Astrocyte (in vitro differentiated cells and primary cell): ENCODE measurements at regions not wholly inside any gene's neighbourhood (a gene's known extent, or its start where the extent isn't known, plus 50 kb on each side); places are given as distances from the start of the nearest gene placed in this dataset.
"Not testable (repeated sequence)": the region's sequence is repeated elsewhere in the genome, so short reads cannot be mapped to it uniquely, and the experiment has no call there.

Experiments used
- DNase-seq: peaks from one replicate; pipeline ENCODE4 v3.0.0-alpha.2; 2010; ENCODE audit warnings: low read depth
- FAIRE-seq: peaks from 2 replicates; lab custom pipeline; 2011; peaks lifted over from hg19 to GRCh38; lab: Jason Lieb, UNC
- H2AFZ ChIP-seq: 2 replicates; pipeline ENCODE4 v1.6.0; 2012; ENCODE audit warnings: low read depth, low read length, inconsistent platforms
- H3K27ac ChIP-seq: 2 replicates; pipeline ENCODE4 v1.5.1; 2011; ENCODE audit warnings: low read depth, low read length, inconsistent platforms
- H3K27me3 ChIP-seq: 2 replicates; pipeline ENCODE4 v1.6.0; 2011; ENCODE audit warnings: low read length, inconsistent platforms; ENCODE audit not compliant: insufficient read depth
- H3K36me3 ChIP-seq: 2 replicates; pipeline ENCODE4 v1.5.1; 2011; ENCODE audit warnings: low read length, inconsistent platforms; ENCODE audit not compliant: insufficient read depth
- H3K4me1 ChIP-seq: 2 replicates; pipeline ENCODE4 v1.5.1; 2011; ENCODE audit warnings: low read length, inconsistent platforms; ENCODE audit not compliant: insufficient read depth
- H3K4me2 ChIP-seq: 2 replicates; pipeline ENCODE4 v1.6.0; 2012; ENCODE audit warnings: low read length, inconsistent platforms
- H3K4me3 ChIP-seq: 2 replicates; pipeline ENCODE4 v1.5.1; 2011; ENCODE audit warnings: low read depth, mild to moderate bottlenecking, low read length, inconsistent platforms; ENCODE audit not compliant: insufficient read depth
- H3K79me2 ChIP-seq: 2 replicates; pipeline ENCODE4 v1.6.0; 2012; ENCODE audit warnings: mild to moderate bottlenecking, low read length, inconsistent platforms; ENCODE audit not compliant: insufficient read depth
- H3K9ac ChIP-seq: 2 replicates; pipeline ENCODE4 v1.6.0; 2012; ENCODE audit warnings: mild to moderate bottlenecking, low read length, inconsistent platforms
- H3K9me3 ChIP-seq: 2 replicates; pipeline ENCODE4 v1.5.1; 2012; ENCODE audit warnings: low read depth, mild to moderate bottlenecking, low read length, inconsistent platforms; ENCODE audit not compliant: insufficient read depth
- H4K20me1 ChIP-seq: 2 replicates; pipeline ENCODE4 v1.6.0; 2012; ENCODE audit warnings: low read length, inconsistent platforms; ENCODE audit not compliant: insufficient read depth
- H3K27ac Mint-ChIP-seq: one replicate; pipeline ENCODE4 v1.8.0; 2021; ENCODE audit warnings: mild to moderate bottlenecking, mixed read lengths; ENCODE audit not compliant: unreplicated experiment
- H3K27me3 Mint-ChIP-seq: one replicate; pipeline ENCODE4 v1.8.0; 2021; ENCODE audit warnings: low read depth, mixed read lengths; ENCODE audit not compliant: unreplicated experiment
- H3K36me3 Mint-ChIP-seq: one replicate; pipeline ENCODE4 v1.8.0; 2021; ENCODE audit warnings: low read depth, mixed read lengths; ENCODE audit not compliant: unreplicated experiment
- H3K4me1 Mint-ChIP-seq: one replicate; pipeline ENCODE4 v1.8.0; 2021; ENCODE audit warnings: low read depth, mixed read lengths; ENCODE audit not compliant: unreplicated experiment
- H3K4me3 Mint-ChIP-seq: one replicate; pipeline ENCODE4 v1.8.0; 2021; ENCODE audit warnings: mild to moderate bottlenecking, moderate library complexity, mixed read lengths; ENCODE audit not compliant: unreplicated experiment
- H3K9me3 Mint-ChIP-seq: one replicate; pipeline ENCODE4 v1.8.0; 2021; ENCODE audit warnings: mild to moderate bottlenecking, mixed read lengths; ENCODE audit not compliant: unreplicated experiment
- EZH2 ChIP-seq: IDR thresholded peaks from 2 replicates; pipeline ENCODE4 v1.6.1; 2012; ENCODE audit warnings: mild to moderate bottlenecking, low read length, inconsistent platforms; ENCODE audit not compliant: insufficient read depth
- TF ChIP-seq, protein P1 (sequence below): IDR thresholded peaks from 2 replicates; pipeline ENCODE4 v1.5.1; 2011; ENCODE audit warnings: low read depth, mild to moderate bottlenecking, inconsistent platforms, low read length, moderate library complexity; ENCODE audit not compliant: insufficient read depth

DNA sequence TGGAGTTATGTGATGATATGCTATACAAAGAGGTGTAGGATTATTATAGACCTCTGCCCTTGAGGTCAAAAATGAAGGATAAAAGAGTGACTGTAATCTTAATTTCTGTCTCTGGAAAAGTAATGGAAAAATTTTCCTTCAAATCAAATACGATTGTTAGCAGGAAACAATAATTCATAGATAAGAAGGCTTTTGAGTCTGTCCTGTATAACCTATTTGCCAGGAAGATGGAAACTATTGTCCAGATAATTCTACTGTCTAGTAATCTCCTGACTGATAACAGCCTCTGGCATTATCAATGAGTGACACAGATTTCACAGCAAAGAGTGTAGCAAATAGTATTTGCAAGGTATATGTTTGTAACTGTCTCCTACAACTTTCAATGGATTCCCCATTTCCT is 307.8 kb downstream of the MTX2 start:
- Histone ChIP-seq H3K9me3 (no peaks in the 10 kb centered on the region), H3K4me3 (no peak overlapping the region), H3K79me2 (no peaks in the 10 kb centered on the region), H3K27me3 (no peaks in the 10 kb centered on the region), H3K4me1 (no peaks in the 10 kb centered on the region), H3K36me3 (no peaks in the 10 kb centered on the region), H3K4me2 (no peak overlapping the region), H4K20me1 (no peaks in the 10 kb centered on the region), H2AFZ (no peak overlapping the region), H3K9ac (no peak overlapping the region), H3K27ac (no peak overlapping the region)
- TF ChIP-seq EZH2 = no peak
- TF ChIP-seq, protein P1, sequence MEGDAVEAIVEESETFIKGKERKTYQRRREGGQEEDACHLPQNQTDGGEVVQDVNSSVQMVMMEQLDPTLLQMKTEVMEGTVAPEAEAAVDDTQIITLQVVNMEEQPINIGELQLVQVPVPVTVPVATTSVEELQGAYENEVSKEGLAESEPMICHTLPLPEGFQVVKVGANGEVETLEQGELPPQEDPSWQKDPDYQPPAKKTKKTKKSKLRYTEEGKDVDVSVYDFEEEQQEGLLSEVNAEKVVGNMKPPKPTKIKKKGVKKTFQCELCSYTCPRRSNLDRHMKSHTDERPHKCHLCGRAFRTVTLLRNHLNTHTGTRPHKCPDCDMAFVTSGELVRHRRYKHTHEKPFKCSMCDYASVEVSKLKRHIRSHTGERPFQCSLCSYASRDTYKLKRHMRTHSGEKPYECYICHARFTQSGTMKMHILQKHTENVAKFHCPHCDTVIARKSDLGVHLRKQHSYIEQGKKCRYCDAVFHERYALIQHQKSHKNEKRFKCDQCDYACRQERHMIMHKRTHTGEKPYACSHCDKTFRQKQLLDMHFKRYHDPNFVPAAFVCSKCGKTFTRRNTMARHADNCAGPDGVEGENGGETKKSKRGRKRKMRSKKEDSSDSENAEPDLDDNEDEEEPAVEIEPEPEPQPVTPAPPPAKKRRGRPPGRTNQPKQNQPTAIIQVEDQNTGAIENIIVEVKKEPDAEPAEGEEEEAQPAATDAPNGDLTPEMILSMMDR = no peak
- H3K27me3 Mint-ChIP-seq = no peaks in the 10 kb centered on the region
- FAIRE-seq (no peak), DNase-seq (no peak)
- H3K4me3 Mint-ChIP-seq = no peak overlapping the region
- no peaks in the 10 kb centered on the region for H3K9me3 Mint-ChIP-seq
- H3K4me1 Mint-ChIP-seq = peaks cover 7% of the 10 kb centered on the region
- H3K27ac Mint-ChIP-seq = no peak overlapping the region
- no peaks in the 10 kb centered on the region for H3K36me3 Mint-ChIP-seq

DNA sequence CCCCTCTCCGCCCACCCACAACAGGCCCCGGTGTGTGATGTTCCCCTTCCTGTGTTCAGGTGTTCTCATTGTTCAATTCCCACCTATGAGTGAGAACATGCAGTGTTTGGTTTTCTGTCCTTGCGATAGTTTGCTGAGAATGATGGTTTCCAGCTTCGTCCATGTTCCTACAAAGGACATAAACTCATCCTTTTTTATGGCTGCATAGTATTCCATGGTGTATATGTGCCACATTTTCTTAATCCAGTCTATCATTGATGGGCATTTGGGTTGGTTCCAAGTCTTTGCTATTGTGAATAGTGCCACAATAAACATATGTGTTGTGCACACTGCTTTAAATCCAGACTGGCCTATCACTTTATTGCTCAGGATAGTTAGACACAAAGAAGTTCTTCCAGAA is 309.1 kb downstream of the MTX2 start:
- H3K9me3 ChIP-seq, H3K4me3 ChIP-seq, H3K27me3 ChIP-seq, H3K27me3 Mint-ChIP-seq, H3K36me3 Mint-ChIP-seq, H3K9me3 Mint-ChIP-seq, H3K4me2 ChIP-seq, H3K79me2 ChIP-seq, FAIRE-seq, H3K9ac ChIP-seq, H4K20me1 ChIP-seq, H3K36me3 ChIP-seq, H3K4me3 Mint-ChIP-seq, DNase-seq, H3K27ac ChIP-seq, H3K27ac Mint-ChIP-seq, H2AFZ ChIP-seq: not testable (repeated sequence)
- H3K4me1 ChIP-seq = peaks cover 10% of the 10 kb centered on the region
- H3K4me1 Mint-ChIP-seq = peaks cover 17% of the 10 kb centered on the region

DNA sequence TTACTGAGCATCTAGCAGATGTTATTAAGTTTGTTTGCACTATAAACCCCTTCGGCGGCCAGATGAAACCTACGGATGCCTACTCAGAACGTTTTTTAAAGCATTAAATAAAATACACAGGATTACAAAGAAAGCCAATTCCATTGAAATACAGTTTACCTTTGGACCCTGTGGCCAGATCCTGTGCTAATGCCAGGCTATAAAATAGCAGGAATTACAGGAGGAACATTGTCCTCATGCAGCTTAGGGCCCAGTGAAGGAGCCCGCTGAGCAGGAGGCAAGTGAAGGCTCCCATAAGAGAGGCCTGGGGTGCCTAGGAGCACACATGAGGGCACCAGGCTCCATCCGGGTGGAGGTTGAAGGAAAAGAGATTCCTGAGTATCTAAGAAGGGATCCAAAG is 310.4 kb downstream of the MTX2 start:
- no peak for FAIRE-seq
- peaks cover 23% of the 10 kb centered on the region for H3K4me1 ChIP-seq
- no peaks in the 10 kb centered on the region for H3K9me3 ChIP-seq

More for the DNA sequence above, 310.4 kb downstream of the MTX2 start:
- TF ChIP-seq, protein P1 = no peak
- no peak for TF ChIP-seq EZH2
- no peak overlapping the region for H2AFZ ChIP-seq
- no peak overlapping the region for H3K9ac ChIP-seq
- H3K4me3 ChIP-seq = no peak overlapping the region
- no peaks in the 10 kb centered on the region for H3K27me3 Mint-ChIP-seq
- no peaks in the 10 kb centered on the region for H3K36me3 Mint-ChIP-seq
- no peaks in the 10 kb centered on the region for H3K27me3 ChIP-seq
- H3K27ac Mint-ChIP-seq = no peak overlapping the region
- H3K4me3 Mint-ChIP-seq = no peak overlapping the region
- no peaks in the 10 kb centered on the region for H3K36me3 ChIP-seq
- H3K79me2 ChIP-seq = no peaks in the 10 kb centered on the region
- DNase-seq = no peak
- H3K9me3 Mint-ChIP-seq = no peaks in the 10 kb centered on the region
- H4K20me1 ChIP-seq = no peaks in the 10 kb centered on the region
- no peak overlapping the region for H3K4me2 ChIP-seq
- no peak overlapping the region for H3K27ac ChIP-seq
- peaks cover 27% of the 10 kb centered on the region for H3K4me1 Mint-ChIP-seq
